ENCODE measurements at regions not wholly inside any gene's neighbourhood (a gene's known extent, or its start where the extent isn't known, plus 50 kb on each side); places are given as distances from the start of the nearest gene placed in this dataset.

DNA sequence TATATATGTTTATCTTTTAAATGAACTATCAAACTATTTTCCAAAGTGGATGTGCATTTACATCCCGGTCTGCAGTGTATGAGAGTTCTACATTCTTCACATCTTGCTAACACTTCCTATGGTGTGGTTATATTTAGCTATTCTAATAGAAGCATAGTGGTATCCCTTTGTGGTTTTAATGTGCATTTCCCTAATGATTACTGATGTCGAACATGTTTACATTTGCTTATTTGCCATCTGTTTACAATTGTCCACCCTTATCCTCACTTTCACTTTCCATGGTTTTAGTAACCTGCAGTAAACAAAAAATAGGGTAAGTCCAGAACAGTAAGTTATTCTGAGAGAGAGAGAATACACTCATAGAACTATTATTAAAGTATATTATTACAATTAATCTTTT lies 360.5 kb upstream of the NAALADL2 start:
- intact Hi-C loops (cut with DNase I), result no loop called here
- Histone ChIP-seq H3K27ac (no peak overlapping the region), H3K9me3 (no peaks in the 10 kb centered on the region), H3K36me3 (no peaks in the 10 kb centered on the region), H3K4me3 (no peak overlapping the region), H3K4me1 (no peaks in the 10 kb centered on the region), H3K27me3 (no peaks in the 10 kb centered on the region)
- TF ChIP-seq POLR2A (IDR thresholded peaks at IDR 0.05), result no peak
- TF ChIP-seq, protein P1, sequence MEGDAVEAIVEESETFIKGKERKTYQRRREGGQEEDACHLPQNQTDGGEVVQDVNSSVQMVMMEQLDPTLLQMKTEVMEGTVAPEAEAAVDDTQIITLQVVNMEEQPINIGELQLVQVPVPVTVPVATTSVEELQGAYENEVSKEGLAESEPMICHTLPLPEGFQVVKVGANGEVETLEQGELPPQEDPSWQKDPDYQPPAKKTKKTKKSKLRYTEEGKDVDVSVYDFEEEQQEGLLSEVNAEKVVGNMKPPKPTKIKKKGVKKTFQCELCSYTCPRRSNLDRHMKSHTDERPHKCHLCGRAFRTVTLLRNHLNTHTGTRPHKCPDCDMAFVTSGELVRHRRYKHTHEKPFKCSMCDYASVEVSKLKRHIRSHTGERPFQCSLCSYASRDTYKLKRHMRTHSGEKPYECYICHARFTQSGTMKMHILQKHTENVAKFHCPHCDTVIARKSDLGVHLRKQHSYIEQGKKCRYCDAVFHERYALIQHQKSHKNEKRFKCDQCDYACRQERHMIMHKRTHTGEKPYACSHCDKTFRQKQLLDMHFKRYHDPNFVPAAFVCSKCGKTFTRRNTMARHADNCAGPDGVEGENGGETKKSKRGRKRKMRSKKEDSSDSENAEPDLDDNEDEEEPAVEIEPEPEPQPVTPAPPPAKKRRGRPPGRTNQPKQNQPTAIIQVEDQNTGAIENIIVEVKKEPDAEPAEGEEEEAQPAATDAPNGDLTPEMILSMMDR (IDR thresholded peaks at IDR 0.05), result no peak
- WGBS, 2 donors, result 41 to 48% methylated on average over 2 of the region's 2 CpGs
- no peak for DNase-seq

DNA sequence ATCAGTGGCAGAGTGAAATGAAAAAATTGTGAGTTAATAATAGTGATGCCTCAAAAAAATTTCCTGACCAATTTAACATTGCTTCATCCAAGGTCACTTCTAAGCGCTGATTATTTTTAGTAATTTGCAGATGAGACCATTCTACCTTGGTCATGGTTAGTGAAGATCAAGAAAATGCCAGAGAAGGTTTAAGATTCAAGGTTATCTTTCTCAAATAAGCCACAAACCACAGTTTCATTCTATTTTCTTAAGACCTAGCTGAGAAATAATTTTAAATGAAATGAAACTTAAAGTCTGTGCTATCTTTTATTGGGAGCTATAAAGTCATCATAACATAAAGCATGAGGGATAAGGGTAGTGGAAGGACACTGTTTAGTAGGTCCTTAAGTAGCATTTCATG lies 353.9 kb upstream of the NAALADL2 start:
- TF ChIP-seq, protein P1 (IDR thresholded peaks at IDR 0.05), result no peak
- TF ChIP-seq POLR2A (IDR thresholded peaks at IDR 0.05), result no peak
- DNase-seq, result no peak
- no peaks in the 10 kb centered on the region for H3K36me3 ChIP-seq
- intact Hi-C loops (cut with DNase I), result no loop called here
- H3K4me3 ChIP-seq, result no peak overlapping the region
- 94 to 100% methylated on average over 1 of the region's 1 CpG for WGBS, 2 donors
- H3K27ac ChIP-seq, result no peak overlapping the region
- H3K9me3 ChIP-seq, result no peaks in the 10 kb centered on the region
- no peaks in the 10 kb centered on the region for H3K4me1 ChIP-seq
- no peaks in the 10 kb centered on the region for H3K27me3 ChIP-seq

DNA sequence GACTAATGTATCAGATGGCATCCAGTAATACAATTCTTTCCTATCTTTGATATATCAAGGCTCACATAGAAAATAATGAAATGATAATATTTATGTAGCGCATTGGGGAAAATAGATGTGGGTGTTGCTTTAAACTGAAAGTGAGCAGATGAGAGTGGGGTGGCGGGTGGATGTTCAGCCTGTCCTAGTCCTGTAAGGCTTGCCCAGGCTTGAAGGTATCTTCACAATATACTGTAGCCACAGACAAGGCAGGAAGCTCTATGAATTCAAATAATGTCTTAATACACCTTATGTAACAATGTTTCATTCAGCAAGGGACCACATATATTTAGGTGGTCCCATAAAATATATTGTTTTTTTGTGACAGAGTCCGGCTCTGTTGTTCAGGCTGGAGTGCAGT lies 334.9 kb upstream of the NAALADL2 start:
- H3K9me3 ChIP-seq, result no peaks in the 10 kb centered on the region
- H3K27ac ChIP-seq, result no peak overlapping the region
- no peak for TF ChIP-seq POLR2A (IDR thresholded peaks at IDR 0.05)
- TF ChIP-seq, protein P1 (IDR thresholded peaks at IDR 0.05), result no peak
- 79 to 84% methylated on average over 3 of the region's 3 CpGs for WGBS, 2 donors
- intact Hi-C loops (cut with DNase I), result no loop called here
- H3K4me3 ChIP-seq, result no peak overlapping the region
- no peaks in the 10 kb centered on the region for H3K4me1 ChIP-seq
- no peaks in the 10 kb centered on the region for H3K27me3 ChIP-seq
- no peaks in the 10 kb centered on the region for H3K36me3 ChIP-seq
- no peak for DNase-seq

DNA sequence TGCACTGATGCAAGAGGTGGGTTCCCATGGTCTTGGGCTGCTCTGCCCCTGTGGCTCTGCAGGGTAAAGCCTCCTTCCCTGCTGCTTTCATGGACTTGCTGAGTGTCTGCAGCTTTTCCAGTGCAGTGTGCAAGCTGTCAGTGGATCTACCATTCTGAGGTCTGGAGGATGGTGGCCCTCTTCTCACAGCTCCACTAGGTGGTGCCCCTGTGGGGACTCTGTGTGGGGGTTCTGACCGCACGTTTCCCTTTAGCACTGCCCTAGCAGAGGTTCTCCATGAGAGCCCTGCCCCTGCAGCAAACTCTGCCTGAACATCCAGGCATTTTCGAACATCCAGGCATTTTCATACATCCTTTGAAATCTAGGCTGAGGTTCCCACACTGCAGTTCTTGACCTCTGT lies 329.8 kb upstream of the NAALADL2 start:
- intact Hi-C loops (cut with DNase I), result no loop called here
- TF ChIP-seq POLR2A (IDR thresholded peaks at IDR 0.05), result no peak
- TF ChIP-seq, protein P1 (IDR thresholded peaks at IDR 0.05), result no peak
- H3K9me3 ChIP-seq, result no peaks in the 10 kb centered on the region
- WGBS, 2 donors, result 80% methylated on average over 1 of the region's 3 CpGs; no CpG with 5 or more reads in 1 of the 2 donors
- H3K4me1 ChIP-seq, result no peaks in the 10 kb centered on the region
- H3K27me3 ChIP-seq, result no peaks in the 10 kb centered on the region
- DNase-seq, result no peak
- no peaks in the 10 kb centered on the region for H3K36me3 ChIP-seq
- no peak overlapping the region for H3K4me3 ChIP-seq
- no peak overlapping the region for H3K27ac ChIP-seq

DNA sequence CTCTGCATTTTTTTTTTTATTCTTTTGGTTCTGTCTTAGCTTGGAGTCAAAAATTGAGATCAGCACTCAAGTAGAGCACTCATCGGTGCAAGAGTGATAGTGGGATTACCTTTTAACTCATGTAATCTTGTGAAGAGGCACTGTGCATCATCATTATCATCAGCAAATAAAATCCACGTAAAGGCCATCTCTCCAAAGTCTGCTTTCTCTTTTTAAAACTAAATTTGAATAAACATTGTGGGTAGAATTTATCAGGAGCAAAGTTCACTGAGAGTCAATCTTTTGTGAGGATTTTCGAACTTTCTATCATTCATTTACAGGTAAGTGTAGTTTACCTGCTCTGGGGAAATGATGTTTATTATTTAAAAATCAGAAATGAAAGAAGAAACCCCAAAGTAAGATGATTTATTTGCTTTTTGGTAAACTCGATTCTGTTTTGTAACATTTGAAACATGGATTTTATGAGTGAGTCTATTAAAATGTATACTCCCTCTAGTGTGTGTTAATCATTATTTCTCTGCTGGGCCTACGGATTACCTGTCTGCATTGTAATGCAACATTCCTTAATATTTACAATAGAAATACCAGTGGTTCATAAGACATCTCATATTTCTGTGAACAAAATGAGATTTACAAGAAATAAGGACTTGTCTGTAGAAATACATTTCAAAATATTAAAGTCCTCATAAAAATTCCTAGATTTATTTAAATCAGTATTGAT lies 327.7 kb upstream of the NAALADL2 start:
- TF ChIP-seq, protein P1 (IDR thresholded peaks at IDR 0.05), result no peak
- TF ChIP-seq POLR2A (IDR thresholded peaks at IDR 0.05), result no peak
- no peak overlapping the region for H3K4me3 ChIP-seq
- no peak overlapping the region for H3K27ac ChIP-seq
- no peaks in the 10 kb centered on the region for H3K36me3 ChIP-seq
- no peak for DNase-seq
- WGBS, 2 donors, result 70 to 75% methylated on average over 5 of the region's 5 CpGs
- H3K27me3 ChIP-seq, result no peaks in the 10 kb centered on the region
- intact Hi-C loops (cut with DNase I), result no loop called here
- no peaks in the 10 kb centered on the region for H3K9me3 ChIP-seq
- H3K4me1 ChIP-seq, result no peaks in the 10 kb centered on the region

All from esophagus squamous epithelium (tissue), 5 donors.